ENCODE measurements at regions not wholly inside any gene's neighbourhood (a gene's known extent, or its start where the extent isn't known, plus 50 kb on each side); places are given as distances from the start of the nearest gene placed in this dataset.

DNA sequence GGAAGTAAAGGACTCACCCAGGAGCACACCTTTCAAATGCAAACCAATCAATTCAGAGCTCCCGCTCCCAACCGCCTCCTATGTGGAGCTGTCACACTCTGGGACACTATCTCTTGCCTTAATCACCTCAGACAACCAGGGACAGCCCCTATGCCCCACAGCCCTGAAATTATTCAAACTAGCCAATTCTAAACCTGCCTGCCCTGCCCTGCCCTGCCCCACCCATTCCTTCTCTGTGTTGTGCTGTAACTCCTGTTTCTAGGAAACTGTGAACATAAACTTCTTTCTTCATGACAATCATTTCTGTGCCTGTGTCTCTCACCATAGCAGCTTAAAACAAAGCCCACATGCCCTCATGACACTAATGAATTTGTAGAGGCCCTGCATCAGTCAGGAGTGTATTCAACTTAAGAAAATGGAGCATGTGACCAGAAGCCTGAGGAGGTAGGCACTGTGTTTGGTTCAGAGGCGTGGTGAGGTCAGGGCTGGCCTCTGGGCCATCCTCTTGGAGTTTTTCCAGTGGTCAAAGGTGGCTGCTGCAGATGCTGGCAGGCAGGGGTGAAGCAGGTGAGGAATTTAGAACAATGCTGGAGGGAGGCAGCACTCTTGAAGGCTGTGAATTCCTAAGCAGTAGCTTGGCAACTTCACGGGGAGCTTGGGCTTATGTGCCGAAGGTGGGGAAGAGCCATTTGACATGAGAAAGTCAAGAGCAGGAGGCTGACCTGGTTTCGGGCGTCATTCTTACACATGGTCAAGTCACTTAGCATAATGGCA lies 74.5 kb downstream of the RHOU start:
- ATAC-seq = no peak
- Histone ChIP-seq H3K4me1 (peaks cover 0 to 22% (median 7%) of the 10 kb centered on the region in 3 donors), H3K36me3 (no peaks in the 10 kb centered on the region), H3K27ac (no peak overlapping the region), H3K4me3 (no peak overlapping the region), H3K9me3 (no peaks in the 10 kb centered on the region), H3K27me3 (no peaks in the 10 kb centered on the region)
- no peak for TF ChIP-seq EP300 (IDR thresholded peaks at IDR 0.05)
- TF ChIP-seq, protein P1, sequence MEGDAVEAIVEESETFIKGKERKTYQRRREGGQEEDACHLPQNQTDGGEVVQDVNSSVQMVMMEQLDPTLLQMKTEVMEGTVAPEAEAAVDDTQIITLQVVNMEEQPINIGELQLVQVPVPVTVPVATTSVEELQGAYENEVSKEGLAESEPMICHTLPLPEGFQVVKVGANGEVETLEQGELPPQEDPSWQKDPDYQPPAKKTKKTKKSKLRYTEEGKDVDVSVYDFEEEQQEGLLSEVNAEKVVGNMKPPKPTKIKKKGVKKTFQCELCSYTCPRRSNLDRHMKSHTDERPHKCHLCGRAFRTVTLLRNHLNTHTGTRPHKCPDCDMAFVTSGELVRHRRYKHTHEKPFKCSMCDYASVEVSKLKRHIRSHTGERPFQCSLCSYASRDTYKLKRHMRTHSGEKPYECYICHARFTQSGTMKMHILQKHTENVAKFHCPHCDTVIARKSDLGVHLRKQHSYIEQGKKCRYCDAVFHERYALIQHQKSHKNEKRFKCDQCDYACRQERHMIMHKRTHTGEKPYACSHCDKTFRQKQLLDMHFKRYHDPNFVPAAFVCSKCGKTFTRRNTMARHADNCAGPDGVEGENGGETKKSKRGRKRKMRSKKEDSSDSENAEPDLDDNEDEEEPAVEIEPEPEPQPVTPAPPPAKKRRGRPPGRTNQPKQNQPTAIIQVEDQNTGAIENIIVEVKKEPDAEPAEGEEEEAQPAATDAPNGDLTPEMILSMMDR (IDR thresholded peaks at IDR 0.05) = no peak
- WGBS, 2 donors (ENCODE audit: low coverage in 1 of 2) = 91 to 96% methylated on average over 2 to 5 of the region's 7 CpGs

DNA sequence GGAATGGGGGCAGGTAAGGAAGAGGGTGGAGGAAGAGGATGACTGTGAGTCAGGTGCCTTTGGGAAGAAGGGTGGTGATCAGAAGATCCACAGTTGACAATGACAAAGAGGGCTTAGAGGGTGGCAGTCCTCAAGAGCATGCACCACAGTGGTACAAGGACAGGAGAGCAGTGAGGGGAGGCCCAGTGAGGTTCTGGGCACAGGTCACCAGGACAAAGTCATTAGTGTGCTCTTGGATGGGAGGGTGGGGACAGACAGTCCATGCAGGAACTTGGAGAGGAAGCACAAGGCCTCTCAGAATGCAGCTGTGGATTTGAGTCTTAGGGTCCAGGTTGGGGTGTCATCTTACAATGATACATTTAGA lies 75.1 kb downstream of the RHOU start:
- peaks cover 0 to 16% (median 7%) of the 10 kb centered on the region in 3 donors for H3K4me1 ChIP-seq
- no peaks in the 10 kb centered on the region for H3K9me3 ChIP-seq
- H3K36me3 ChIP-seq = no peaks in the 10 kb centered on the region
- no peaks in the 10 kb centered on the region for H3K27me3 ChIP-seq
- no peak for ATAC-seq
- H3K27ac ChIP-seq = no peak overlapping the region
- no peak for TF ChIP-seq EP300 (IDR thresholded peaks at IDR 0.05)
- TF ChIP-seq POLR2A (IDR thresholded peaks at IDR 0.05) = no peak
- TF ChIP-seq, protein P1 (IDR thresholded peaks at IDR 0.05) = no peak
- TF ChIP-seq POLR2AphosphoS5 (IDR thresholded peaks at IDR 0.05) = no peak
- no peak overlapping the region for H3K4me3 ChIP-seq

DNA sequence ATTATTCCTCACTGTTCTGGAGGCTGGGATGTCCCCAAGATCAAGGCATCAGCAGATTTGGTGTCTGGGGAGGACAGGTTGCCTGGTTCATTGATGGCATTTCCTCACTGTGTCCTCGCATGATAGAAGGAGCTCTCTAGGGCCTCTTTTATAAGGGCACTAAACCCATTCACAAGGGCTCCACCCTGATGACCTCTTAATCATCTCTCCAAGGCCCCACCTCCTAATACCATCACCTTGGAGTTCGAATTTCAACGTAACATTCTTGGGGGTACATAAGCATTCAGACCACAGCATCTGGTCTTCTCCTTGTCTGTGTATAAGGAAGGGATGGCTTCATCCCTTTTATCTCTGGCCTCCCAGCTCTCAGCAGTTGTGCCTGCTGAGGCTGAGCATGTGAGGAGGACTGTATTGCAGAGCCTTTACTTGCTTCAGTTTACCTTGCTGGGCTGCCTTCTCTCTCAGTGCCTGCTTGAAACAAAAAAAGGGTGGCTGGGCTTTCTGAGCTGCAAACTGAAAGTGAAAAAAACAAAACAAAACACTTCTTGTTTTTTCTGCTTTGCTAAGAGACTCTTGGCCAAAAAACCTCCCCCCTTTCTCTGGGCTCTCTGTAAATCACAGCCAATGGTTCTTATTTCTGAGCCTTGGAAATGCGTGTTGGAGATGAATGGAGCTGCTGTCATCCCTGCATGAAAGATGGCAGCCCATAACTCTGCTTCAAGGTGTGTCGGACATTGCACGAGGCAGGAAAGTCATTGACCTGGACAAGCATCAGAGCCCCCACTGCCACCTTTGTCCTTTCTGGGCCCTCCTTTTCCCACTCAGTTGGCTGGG lies 75.8 kb downstream of the RHOU start:
- Histone ChIP-seq H3K27me3 (no peaks in the 10 kb centered on the region), H3K4me1 (peaks cover 0 to 14% (median 7%) of the 10 kb centered on the region in 3 donors), H3K4me3 (no peak overlapping the region), H3K27ac (no peak overlapping the region), H3K9me3 (no peaks in the 10 kb centered on the region), H3K36me3 (no peaks in the 10 kb centered on the region)
- ATAC-seq = peak; percentile 13
- TF ChIP-seq POLR2A (IDR thresholded peaks at IDR 0.05) = no peak
- TF ChIP-seq, protein P1 (IDR thresholded peaks at IDR 0.05) = no peak
- TF ChIP-seq EP300 (IDR thresholded peaks at IDR 0.05) = no peak
- TF ChIP-seq POLR2AphosphoS5 (IDR thresholded peaks at IDR 0.05) = no peak
- 54 to 71% methylated on average over 5 to 6 of the region's 6 CpGs for WGBS, 2 donors (ENCODE audit: low coverage in 1 of 2)

DNA sequence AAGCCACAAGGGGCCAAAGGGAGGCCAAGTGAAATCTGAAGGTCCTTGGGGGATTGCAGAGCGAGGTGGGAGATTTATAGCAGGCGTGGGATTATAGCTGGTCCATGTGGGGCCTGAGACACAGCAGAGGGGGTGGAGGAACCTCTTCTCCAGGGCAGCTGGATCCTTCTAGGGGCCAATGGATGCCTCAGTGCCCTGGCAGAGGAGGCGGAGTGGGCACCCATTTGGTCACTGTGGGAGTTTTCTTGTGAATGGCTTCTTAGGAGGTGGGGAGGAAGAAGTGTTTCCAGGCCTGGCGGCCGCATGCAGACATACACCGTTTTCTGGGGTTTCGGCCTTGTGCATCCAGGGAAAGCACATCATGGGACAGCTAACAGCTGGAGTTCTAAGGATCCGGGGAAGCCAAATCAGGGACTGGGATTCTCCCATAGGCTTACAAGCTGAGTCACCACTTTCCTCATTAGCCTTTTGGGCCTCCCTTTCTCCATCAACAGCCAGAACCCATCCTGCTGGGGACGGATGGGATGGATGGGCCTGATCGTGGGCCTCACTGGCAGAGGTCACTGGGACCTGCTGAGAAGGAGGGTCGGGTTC lies 76.5 kb downstream of the RHOU start:
- no peak for ATAC-seq
- H3K27ac ChIP-seq = no peak overlapping the region

More for the DNA sequence above, 76.5 kb downstream of the RHOU start:
- H3K36me3 ChIP-seq = no peaks in the 10 kb centered on the region
- H3K4me3 ChIP-seq = no peak overlapping the region
- H3K27me3 ChIP-seq = no peaks in the 10 kb centered on the region
- no peaks in the 10 kb centered on the region for H3K9me3 ChIP-seq
- WGBS, 2 donors (ENCODE audit: low coverage in 1 of 2) = 60% methylated on average over 1 of the region's 11 CpGs; no CpG with 5 or more reads in 1 of the 2 donors
- H3K4me1 ChIP-seq = peaks cover 0 to 14% (median 7%) of the 10 kb centered on the region in 3 donors
- TF ChIP-seq POLR2A (IDR thresholded peaks at IDR 0.05) = no peak
- no peak for TF ChIP-seq POLR2AphosphoS5 (IDR thresholded peaks at IDR 0.05)
- no peak for TF ChIP-seq EP300 (IDR thresholded peaks at IDR 0.05)
- TF ChIP-seq, protein P1 (IDR thresholded peaks at IDR 0.05) = no peak
